Fibroblast of lung (primary cell): ENCODE measurements at regions not wholly inside any gene's neighbourhood (a gene's known extent, or its start where the extent isn't known, plus 50 kb on each side); places are given as distances from the start of the nearest gene placed in this dataset.

Experiments used
- DNase-seq, 2 donors: peaks; one replicate each; pipeline versions ENCODE4 v3.0.0 to v3.0.0-alpha.2; 2010; ENCODE audit warnings: low read depth in 2 of 2
- H2AFZ ChIP-seq: 2 replicates; pipeline ENCODE4 v1.5.1; 2012; ENCODE audit warnings: low read length, control low read depth, inconsistent platforms
- H3K27ac ChIP-seq: 2 replicates; pipeline ENCODE4 v1.5.1; 2011; ENCODE audit warnings: low read length, control low read depth; ENCODE audit not compliant: insufficient read depth
- H3K27me3 ChIP-seq: 2 replicates; pipeline ENCODE4 v1.5.1; 2011; ENCODE audit warnings: mild to moderate bottlenecking, low read length; ENCODE audit not compliant: control insufficient read depth, insufficient read depth
- H3K36me3 ChIP-seq: 2 replicates; pipeline ENCODE4 v1.5.1; 2011; ENCODE audit warnings: low read length; ENCODE audit not compliant: control insufficient read depth, insufficient read depth
- H3K4me1 ChIP-seq: 2 replicates; pipeline ENCODE4 v1.5.1; 2011; ENCODE audit warnings: low read length; ENCODE audit not compliant: control insufficient read depth, insufficient read depth; ENCODE audit errors: extremely low read depth
- H3K4me2 ChIP-seq: 2 replicates; pipeline ENCODE4 v1.5.1; 2011; ENCODE audit warnings: low read length, control low read depth; ENCODE audit not compliant: insufficient read depth; ENCODE audit errors: extremely low read depth
- H3K4me3 ChIP-seq, 4 experiments: fragments of 200-600 bp in 1 of 4; sonication (generic) in 1 of 4; replicated peaks in 1 of 4; 2 replicates each; pipeline ENCODE4 v1.5.1; 2011 to 2016; ENCODE audit warnings: low read length in 4 of 4, low read depth in 3 of 4, mild to moderate bottlenecking in 3 of 4, control low read depth in 2 of 4, inconsistent platforms in 1 of 4, mixed read lengths in 1 of 4; ENCODE audit not compliant: insufficient read depth in 1 of 4; ENCODE audit errors: control extremely low read depth in 1 of 4
- H3K79me2 ChIP-seq: 2 replicates; pipeline ENCODE4 v1.5.1; 2012; ENCODE audit warnings: mild to moderate bottlenecking, low read length, inconsistent platforms; ENCODE audit not compliant: control insufficient read depth, insufficient read depth
- H3K9ac ChIP-seq: 2 replicates; pipeline ENCODE4 v1.5.1; 2011; ENCODE audit warnings: mild to moderate bottlenecking, low read length, control low read depth; ENCODE audit not compliant: insufficient read depth
- H3K9me3 ChIP-seq: 2 replicates; pipeline ENCODE4 v1.5.1; 2012; ENCODE audit warnings: low read depth, low read length; ENCODE audit not compliant: control insufficient read depth, insufficient read depth
- H4K20me1 ChIP-seq: 2 replicates; pipeline ENCODE4 v1.5.1; 2011; ENCODE audit warnings: low read length; ENCODE audit not compliant: control insufficient read depth, insufficient read depth; ENCODE audit errors: extremely low read depth
- CTCF ChIP-seq, 2 donors: IDR thresholded peaks in 1 of 2; conservative IDR thresholded peaks in 1 of 2; 1 replicate in 1 of 2; 2 replicates in 1 of 2; pipeline ENCODE4 v1.5.1; 2011 to 2012; ENCODE audit warnings: low read length in 2 of 2, control low read depth in 1 of 2, inconsistent platforms in 1 of 2, low read depth in 1 of 2, mild to moderate bottlenecking in 1 of 2
- EZH2 ChIP-seq: IDR thresholded peaks from 2 replicates; pipeline ENCODE4 v1.5.1; 2012; ENCODE audit warnings: low read length, control low read depth, mild to moderate bottlenecking; ENCODE audit errors: missing control alignments

GRCh38 chr16:85252461-85252860 lies 140.2 kb upstream of the CIBAR2 start:
- Histone ChIP-seq H4K20me1 (no peaks in the 10 kb centered on the region), H3K9me3 (no peaks in the 10 kb centered on the region), H3K27me3 (no peaks in the 10 kb centered on the region), H2AFZ (no peak overlapping the region), H3K9ac (no peak overlapping the region), H3K79me2 (peaks cover 1% of the 10 kb centered on the region), H3K36me3 (no peaks in the 10 kb centered on the region), H3K4me1 (no peaks in the 10 kb centered on the region), H3K27ac (no peak overlapping the region), H3K4me2 (no peak overlapping the region), H3K4me3 (no peak overlapping the region)
- no peak for TF ChIP-seq EZH2
- TF ChIP-seq CTCF (conservative IDR thresholded peaks at IDR 0.05 in 1 of 2, IDR thresholded peaks at IDR 0.05 in 1 of 2; ENCODE audit: low read depth in 1 of 2, low read length in 2 of 2), result no peak
- no peak for DNase-seq

GRCh38 chr16:85253084-85253941 lies 141.0 kb upstream of the CIBAR2 start:
- Histone ChIP-seq H4K20me1 (no peaks in the 10 kb centered on the region), H3K79me2 (peaks cover 1% of the 10 kb centered on the region), H3K27ac (no peak overlapping the region)

DNA sequence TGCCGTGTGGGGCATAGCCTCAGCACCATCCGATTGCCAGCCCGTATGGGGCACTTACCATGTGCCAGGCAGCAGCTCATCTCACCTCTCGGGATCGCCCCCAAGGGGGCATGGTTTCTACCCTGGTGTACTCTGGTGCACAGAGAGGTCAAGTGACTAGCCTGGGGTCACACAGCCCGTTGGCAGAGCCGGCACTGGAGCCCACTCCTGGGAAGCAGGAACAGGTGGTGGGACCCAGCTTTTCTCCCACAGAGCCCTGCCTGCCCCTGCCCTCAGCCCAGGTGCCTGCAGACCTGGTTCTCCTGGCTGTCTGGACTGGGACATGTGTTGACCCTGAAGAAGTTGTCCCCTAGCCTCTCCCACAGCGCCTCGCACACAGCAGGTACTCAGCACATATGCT lies 141.8 kb upstream of the CIBAR2 start:
- no peaks in the 10 kb centered on the region for H3K36me3 ChIP-seq
- no peak overlapping the region for H2AFZ ChIP-seq
- no peak overlapping the region for H3K4me3 ChIP-seq
- no peak for DNase-seq
- TF ChIP-seq EZH2, result no peak
- H3K4me1 ChIP-seq, result no peaks in the 10 kb centered on the region
- H3K27me3 ChIP-seq, result no peaks in the 10 kb centered on the region
- H3K79me2 ChIP-seq, result peaks cover 1% of the 10 kb centered on the region
- no peaks in the 10 kb centered on the region for H4K20me1 ChIP-seq
- no peaks in the 10 kb centered on the region for H3K9me3 ChIP-seq
- H3K4me2 ChIP-seq, result no peak overlapping the region
- H3K27ac ChIP-seq, result no peak overlapping the region
- H3K9ac ChIP-seq, result no peak overlapping the region

More at GRCh38 chr16:85253084-85253941, 141.0 kb upstream of the CIBAR2 start:
- no peaks in the 10 kb centered on the region for H3K36me3 ChIP-seq
- no peak overlapping the region for H2AFZ ChIP-seq
- no peaks in the 10 kb centered on the region for H3K27me3 ChIP-seq
- peak in 1 of 2 donors; percentile 23 for DNase-seq
- no peaks in the 10 kb centered on the region for H3K9me3 ChIP-seq
- H3K9ac ChIP-seq, result no peak overlapping the region
- H3K4me1 ChIP-seq, result no peaks in the 10 kb centered on the region
- no peak overlapping the region for H3K4me3 ChIP-seq
- H3K4me2 ChIP-seq, result no peak overlapping the region
- peak; percentile 76 to 85 for TF ChIP-seq CTCF (conservative IDR thresholded peaks at IDR 0.05 in 1 of 2, IDR thresholded peaks at IDR 0.05 in 1 of 2; ENCODE audit: low read depth in 1 of 2, low read length in 2 of 2)
- TF ChIP-seq EZH2, result no peak
